HepG2 (cell line): ENCODE measurements at regions not wholly inside any gene's neighbourhood (a gene's known extent, or its start where the extent isn't known, plus 50 kb on each side); places are given as distances from the start of the nearest gene placed in this dataset.

Experiments
- ATAC-seq: fragments of 200-7000 bp; cut with Tn5 transposase; 3 replicates; pipeline ENCODE4 v1.9.1; 2020; ENCODE audit warnings: mild to moderate bottlenecking, moderate library complexity
- BruUV-seq: library from RNA; stranded (reverse); fragments of 400-500 nt; replicated peaks from 2 replicates; lab custom pipeline; 2021; lab: Mats Ljungman, UMichigan
- CTCF ChIA-PET: fragments of 300-600 bp; formaldehyde crosslinking; extraction: SDS; loops from one replicate; lab custom pipeline; 2021; ENCODE audit warnings: low total read pairs, inconsistent platforms, low intra/inter-chr PET ratio; lab: Yijun Ruan, JAX
- POLR2A ChIA-PET: fragments of 350-600 bp; sonication (Branson Sonifier 250); formaldehyde crosslinking; loops from one replicate; lab custom pipeline; 2020; ENCODE audit warnings: antibody characterized with exemption, inconsistent platforms; lab: Yijun Ruan, JAX
- DNase-seq: peaks from one replicate; pipeline ENCODE4 v3.0.0-alpha.2; 2015; ENCODE audit warnings: low spot score
- FAIRE-seq: peaks from 3 replicates; lab custom pipeline; 2011; peaks lifted over from hg19 to GRCh38; lab: Jason Lieb, UNC
- H2AFZ ChIP-seq: one replicate; pipeline ENCODE4 v1.6.1; 2011; ENCODE audit warnings: low read length, inconsistent platforms
- H3K27ac ChIP-seq: fragments of 300-600 bp; 3 replicates; pipeline ENCODE4 v1.8.0; 2011; ENCODE audit warnings: mixed run types, mild to moderate bottlenecking, mixed read lengths, low read length, inconsistent platforms; ENCODE audit not compliant: insufficient read depth; ENCODE audit errors: extremely low read length
- H3K27me3 ChIP-seq, 2 experiments: fragments of 200-600 bp in 1 of 2; 2 replicates in 1 of 2; 3 replicates in 1 of 2; pipeline versions ENCODE4 v1.6.0 to v1.8.0; 2011; ENCODE audit warnings: low read length in 2 of 2, mild to moderate bottlenecking in 2 of 2, moderate library complexity in 2 of 2, inconsistent platforms in 1 of 2; ENCODE audit not compliant: insufficient read depth in 2 of 2, control insufficient read depth in 1 of 2
- H3K36me3 ChIP-seq, 2 experiments: fragments of 200-600 bp in 1 of 2; replicated peaks in 1 of 2; 2 replicates in 1 of 2; 3 replicates in 1 of 2; pipeline versions ENCODE4 v1.5.1 to v1.8.0; 2011; ENCODE audit warnings: low read length in 2 of 2, inconsistent platforms in 1 of 2; ENCODE audit not compliant: insufficient read depth in 2 of 2, control insufficient read depth in 1 of 2
- H3K4me1 ChIP-seq: 2 replicates; pipeline ENCODE4 v1.5.1; 2012; ENCODE audit warnings: low read length, inconsistent platforms; ENCODE audit not compliant: insufficient read depth
- H3K4me2 ChIP-seq: 2 replicates; pipeline ENCODE4 v1.6.0; 2011; ENCODE audit warnings: low read depth, low read length, inconsistent platforms
- H3K4me3 ChIP-seq, 3 experiments: fragments of 200-600 bp in 1 of 3; sonication (generic), shearing (Covaris generic) in 1 of 3; replicated peaks in 1 of 3; 2 replicates each; pipeline ENCODE4 v1.5.1; 2011 to 2016; ENCODE audit warnings: low read length in 3 of 3, inconsistent platforms in 2 of 3, low read depth in 2 of 3, mild to moderate bottlenecking in 2 of 3, control low read depth in 1 of 3, mixed read lengths in 1 of 3; ENCODE audit not compliant: insufficient read depth in 1 of 3
- H3K79me2 ChIP-seq: one replicate; pipeline ENCODE4 v1.6.1; 2011; ENCODE audit warnings: low read length, inconsistent platforms; ENCODE audit not compliant: insufficient read depth
- H3K9ac ChIP-seq: 2 replicates; pipeline ENCODE4 v1.6.0; 2011; ENCODE audit warnings: mild to moderate bottlenecking, low read depth, low read length, inconsistent platforms; ENCODE audit not compliant: insufficient read depth
- H3K9me3 ChIP-seq: 2 replicates; pipeline ENCODE4 v1.5.1; 2012; ENCODE audit warnings: mild to moderate bottlenecking, low read length
- H4K20me1 ChIP-seq: 2 replicates; pipeline ENCODE4 v1.6.0; 2011; ENCODE audit warnings: inconsistent platforms, mild to moderate bottlenecking, low read length, moderate library complexity; ENCODE audit not compliant: insufficient read depth
- CAMTA2 ChIP-seq: sonication (generic); formaldehyde crosslinking; IDR thresholded peaks from 2 replicates; pipeline ENCODE4 v1.4.0; 2020; ENCODE audit warnings: mild to moderate bottlenecking, missing genetic modification reagents, borderline replicate concordance
- ETV6 ChIP-seq: sonication (generic); formaldehyde crosslinking; conservative IDR thresholded peaks from 2 replicates; pipeline ENCODE4 v1.4.0; 2020; ENCODE audit warnings: missing genetic modification reagents
- NR2F2 ChIP-seq: IDR thresholded peaks from 2 replicates; pipeline ENCODE4 v1.6.1; 2012; ENCODE audit warnings: low read depth, inconsistent platforms, borderline replicate concordance
- RFX1 ChIP-seq: fragments of 450-650 bp; IDR thresholded peaks from 2 replicates; pipeline ENCODE4 v1.6.1; 2017
- SAFB2 ChIP-seq: sonication (generic); formaldehyde crosslinking; IDR thresholded peaks from 2 replicates; pipeline ENCODE4 v1.5.1; 2020; ENCODE audit warnings: missing genetic modification reagents, low read depth, mild to moderate bottlenecking, borderline replicate concordance
- TIGD3 ChIP-seq: sonication (generic); formaldehyde crosslinking; IDR thresholded peaks from 2 replicates; pipeline ENCODE4 v1.5.1; 2020; ENCODE audit warnings: mild to moderate bottlenecking, missing genetic modification reagents, borderline replicate concordance
- ZNF234 ChIP-seq: sonication (generic); formaldehyde crosslinking; conservative IDR thresholded peaks from 2 replicates; pipeline ENCODE4 v1.5.1; 2020; ENCODE audit warnings: mild to moderate bottlenecking, missing genetic modification reagents
- WGBS: methylation state at CpG from one replicate; pipeline ENCODE4 v1.1.6; 2017; ENCODE audit warnings: low lambda C conversion rate; 5-methylcytosine and 5-hydroxymethylcytosine counted together
- in situ Hi-C: cut with HindIII; loops from 2 replicates; pipeline ENCODE4 v1.10.0; 2017; ENCODE audit warnings: low pct_unique_long_range_greater_than_20kb; ENCODE audit not compliant: extremely low pct_ligation_motif_present
- intact Hi-C: fragments of 100-400 bp; cut with micrococcal nuclease; formaldehyde crosslinking; loops from one replicate; pipeline ENCODE4 v1.10.0; 2022; ENCODE audit not compliant: unreplicated experiment

- no TSS peak for BruUV-seq
Observed at GRCh38 chr10:125283836-125284614, 123.7 kb upstream of the CTBP2 start.

More at GRCh38 chr10:125283836-125284614, 123.7 kb upstream of the CTBP2 start:
- ChIA-PET CTCF (no interaction called here), POLR2A (no interaction called here)
- TF ChIP-seq ZNF234 (CRISPR knock-in tag) (no peak), ETV6 (CRISPR knock-in tag) (no peak), CAMTA2 (CRISPR knock-in tag) (no peak), RFX1 (no peak), TIGD3 (CRISPR knock-in tag) (no peak), SAFB2 (CRISPR knock-in tag) (no peak), NR2F2 (no peak)
- H3K27ac ChIP-seq, result no peak overlapping the region
- no peaks in the 10 kb centered on the region for H3K36me3 ChIP-seq
- peaks cover 0 to 4% of the 10 kb centered on the region in 2 experiments; a peak in 2 of 5 replicates for H3K27me3 ChIP-seq
- no peak overlapping the region for H2AFZ ChIP-seq
- intact Hi-C loops, result no loop called here
- no peaks in the 10 kb centered on the region for H3K9me3 ChIP-seq
- ATAC-seq, result no peak
- in situ Hi-C loops, result no loop called here
- no peaks in the 10 kb centered on the region for H4K20me1 ChIP-seq
- no peak overlapping the region for H3K4me2 ChIP-seq
- DNase-seq, result no peak
- 58% methylated on average over 7 of the region's 11 CpGs for WGBS
- no peak for FAIRE-seq
- H3K79me2 ChIP-seq, result no peaks in the 10 kb centered on the region
- H3K9ac ChIP-seq, result no peak overlapping the region
- H3K4me1 ChIP-seq, result no peaks in the 10 kb centered on the region
- H3K4me3 ChIP-seq, result no peak overlapping the region
